Prostate gland (tissue), 2 donors: ENCODE measurements at regions not wholly inside any gene's neighbourhood (a gene's known extent, or its start where the extent isn't known, plus 50 kb on each side); places are given as distances from the start of the nearest gene placed in this dataset.
"Not testable (repeated sequence)": the region's sequence is repeated elsewhere in the genome, so short reads cannot be mapped to it uniquely, and the experiment has no call there.

ENCODE experiments used
- DNase-seq: peaks from one replicate; pipeline ENCODE4 v3.0.0-alpha.2; 2019; ENCODE audit warnings: low spot score
- H3K27ac ChIP-seq, 2 donors: fragments of 200-600 bp; sonication (generic); 2 replicates each; pipeline ENCODE4 v1.5.1; 2017 to 2019
- H3K27me3 ChIP-seq: fragments of 200-600 bp; sonication (generic); replicated peaks from 2 replicates; pipeline ENCODE4 v1.5.1; 2019; ENCODE audit not compliant: insufficient read depth
- H3K36me3 ChIP-seq, 2 donors: fragments of 200-600 bp; sonication (generic); 1 replicate in 1 of 2; 2 replicates in 1 of 2; pipeline versions ENCODE4 v1.5.1 to v1.8.1; 2017 to 2019
- H3K4me1 ChIP-seq: fragments of 200-600 bp; sonication (generic); replicated peaks from 2 replicates; pipeline ENCODE4 v1.5.1; 2019
- H3K4me3 ChIP-seq, 2 donors: fragments of 200-600 bp; sonication (generic); 2 replicates each; pipeline ENCODE4 v1.5.1; 2017 to 2019
- H3K9me3 ChIP-seq: fragments of 200-600 bp; sonication (generic); 2 replicates; pipeline ENCODE4 v1.5.1; 2017
- CTCF ChIP-seq, 4 experiments: fragments of 200-600 bp in 2 of 4; fragments of 450-650 bp in 2 of 4; sonication (generic) in 2 of 4; IDR thresholded peaks; 1 replicate in 3 of 4; 2 replicates in 1 of 4; pipeline ENCODE4 v1.5.1; 2016 to 2019; ENCODE audit warnings: antibody characterized with exemption in 4 of 4, mild to moderate bottlenecking in 2 of 4, moderate library complexity in 2 of 4
- POLR2A ChIP-seq: fragments of 450-650 bp; IDR thresholded peaks from one replicate; pipeline ENCODE4 v1.6.1; 2016; ENCODE audit warnings: antibody characterized with exemption, mild to moderate bottlenecking
- POLR2AphosphoS5 ChIP-seq: sonication (generic); formaldehyde crosslinking; IDR thresholded peaks from one replicate; pipeline ENCODE4 v1.6.1; 2017; ENCODE audit warnings: antibody characterized with exemption
- WGBS: methylation state at CpG from one replicate; pipeline ENCODE4 v1.1.5; 2018; 5-methylcytosine and 5-hydroxymethylcytosine counted together
- intact Hi-C: fragments of 100-400 bp; cut with DNase I; formaldehyde crosslinking; loops from one replicate; pipeline ENCODE4 v1.14.2; 2022

GRCh38 chrX:980587-981235 is 231.7 kb downstream of the CRLF2 start:
- Histone ChIP-seq H3K27ac (no peak overlapping the region), H3K4me3 (no peak overlapping the region), H3K4me1 (no peaks in the 10 kb centered on the region), H3K27me3 (peaks cover 2% of the 10 kb centered on the region), H3K36me3 (no peaks in the 10 kb centered on the region), H3K9me3 (peaks cover 4% of the 10 kb centered on the region)
- DNase-seq, result no peak
- TF ChIP-seq POLR2AphosphoS5 (no peak), CTCF (IDR thresholded peaks at IDR 0.05) (no peak), POLR2A (no peak)
- intact Hi-C loops, result no loop called here
- 26% methylated on average over 7 of the region's 7 CpGs for WGBS

GRCh38 chrX:979127-979526 is 233.3 kb downstream of the CRLF2 start:
- H3K4me1 ChIP-seq, H3K9me3 ChIP-seq, H3K27me3 ChIP-seq, H3K27ac ChIP-seq, intact Hi-C loops, H3K36me3 ChIP-seq, DNase-seq, H3K4me3 ChIP-seq: not testable (repeated sequence)
- 93% methylated on average over 18 of the region's 18 CpGs for WGBS

GRCh38 chrX:973010-973632 is 239.3 kb downstream of the CRLF2 start:
- H3K4me1 ChIP-seq, result no peaks in the 10 kb centered on the region
- H3K36me3 ChIP-seq, result no peaks in the 10 kb centered on the region
- DNase-seq, result no peak
- WGBS, result 57% methylated on average over 23 of the region's 23 CpGs
- no peak overlapping the region for H3K4me3 ChIP-seq
- TF ChIP-seq CTCF (IDR thresholded peaks at IDR 0.05) (no peak), POLR2AphosphoS5 (no peak), POLR2A (no peak)
- intact Hi-C loops, result no loop called here
- no peak overlapping the region for H3K27ac ChIP-seq
- H3K27me3 ChIP-seq, result no peaks in the 10 kb centered on the region
- peaks cover 4% of the 10 kb centered on the region for H3K9me3 ChIP-seq

GRCh38 chrX:968148-968965 is 244.1 kb downstream of the CRLF2 start:
- Histone ChIP-seq H3K27ac (no peak overlapping the region), H3K9me3 (no peaks in the 10 kb centered on the region), H3K36me3 (no peaks in the 10 kb centered on the region), H3K27me3 (no peaks in the 10 kb centered on the region), H3K4me1 (no peaks in the 10 kb centered on the region), H3K4me3 (no peak overlapping the region)
- intact Hi-C loops, result no loop called here
- WGBS, result 67% methylated on average over 13 of the region's 13 CpGs
- no peak for TF ChIP-seq CTCF (IDR thresholded peaks at IDR 0.05)
- no peak for DNase-seq

GRCh38 chrX:966396-967070 is 245.9 kb downstream of the CRLF2 start:
- Histone ChIP-seq H3K36me3 (no peaks in the 10 kb centered on the region), H3K27me3 (no peaks in the 10 kb centered on the region), H3K4me1 (no peaks in the 10 kb centered on the region), H3K27ac (no peak overlapping the region), H3K4me3 (no peak overlapping the region), H3K9me3 (no peaks in the 10 kb centered on the region)
- WGBS, result 22% methylated on average over 19 of the region's 19 CpGs
- TF ChIP-seq POLR2A, result no peak
- no peak for TF ChIP-seq CTCF (IDR thresholded peaks at IDR 0.05)
- TF ChIP-seq POLR2AphosphoS5, result no peak
- intact Hi-C loops, result no loop called here
- DNase-seq, result no peak
